ENCODE measurements at regions not wholly inside any gene's neighbourhood (a gene's known extent, or its start where the extent isn't known, plus 50 kb on each side); places are given as distances from the start of the nearest gene placed in this dataset.
A peak's percentile ranks its signal among the peaks of the same experiment; 100 is the strongest.

GRCh38 chr20:7682916-7683315, 257.3 kb downstream of the HAO1 start:
- Histone ChIP-seq H3K27me3 (ENCODE audit: insufficient read depth, low read length) (no peaks in the 10 kb centered on the region), H3K4me3 (ENCODE audit: low read depth, low read length) (no peak overlapping the region), H2BK120ac (ENCODE audit: insufficient read depth, low read length, poor library complexity) (no peak overlapping the region), H3K79me2 (ENCODE audit: control insufficient read depth, insufficient read depth, low read length, poor library complexity) (no peaks in the 10 kb centered on the region), H2AFZ (ENCODE audit: insufficient read depth, low read length, poor library complexity) (no peak overlapping the region), H4K91ac (ENCODE audit: low read depth, low read length) (no peak overlapping the region), H3K23ac (ENCODE audit: low read length) (no peak overlapping the region), H4K12ac (ENCODE audit: low read depth, low read length) (no peak overlapping the region), H3K36me3 (ENCODE audit: control insufficient read depth in 1 of 2, insufficient read depth in 2 of 2, low read length in 2 of 2) (no peaks in the 10 kb centered on the region), H2BK12ac (ENCODE audit: low read length) (no peak overlapping the region), H4K8ac (ENCODE audit: low read depth, low read length) (no peak overlapping the region), H3K4me1 (ENCODE audit: control insufficient read depth in 1 of 2, insufficient read depth in 2 of 2, low read length in 2 of 2) (no peaks in the 10 kb centered on the region), H3K4me2 (ENCODE audit: low read length) (no peak overlapping the region), H3K9me3 (ENCODE audit: insufficient read depth, low read depth, low read length) (no peaks in the 10 kb centered on the region), H3K79me1 (ENCODE audit: low read length) (no peaks in the 10 kb centered on the region), H3K4ac (ENCODE audit: low read depth, low read length) (no peak overlapping the region), H3K9ac (ENCODE audit: low read length) (no peak overlapping the region), H3K27ac (ENCODE audit: low read depth, low read length) (no peak overlapping the region), H2BK5ac (ENCODE audit: low read depth, low read length, poor library complexity) (no peak overlapping the region), H3K18ac (ENCODE audit: low read length) (no peak overlapping the region), H2AK5ac (ENCODE audit: low read length) (no peak overlapping the region), H3K14ac (ENCODE audit: low read length) (no peak overlapping the region)
- DNase-seq: no peak
- no CpG with 5 or more reads among the region's 3 CpGs for WGBS (ENCODE audit: extremely low coverage, insufficient coverage, insufficient read length)

DNA sequence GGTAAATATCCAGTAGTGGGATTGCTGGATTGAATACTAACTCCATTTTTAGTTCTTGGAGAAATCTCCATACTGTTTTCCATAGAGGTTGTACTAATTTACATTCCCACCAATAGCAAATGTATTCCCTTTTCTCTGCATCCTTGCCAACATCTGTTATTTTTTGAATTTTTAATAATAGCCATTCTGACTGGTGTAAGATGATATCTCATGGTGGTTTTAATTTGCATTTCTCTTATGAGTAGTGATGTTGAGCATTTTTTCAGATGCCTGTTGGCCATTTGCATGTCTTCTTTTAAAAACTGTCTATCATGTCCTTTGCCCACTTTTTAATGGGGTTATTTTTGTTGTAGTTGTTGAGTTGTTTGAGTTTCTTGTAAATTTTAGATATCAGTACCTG, 253.2 kb downstream of the HAO1 start:
- Histone ChIP-seq H4K12ac (ENCODE audit: low read depth, low read length) (no peak overlapping the region), H3K4me2 (ENCODE audit: low read length) (no peak overlapping the region), H2AK5ac (ENCODE audit: low read length) (no peak overlapping the region), H3K23ac (ENCODE audit: low read length) (no peak overlapping the region), H3K36me3 (ENCODE audit: control insufficient read depth in 1 of 2, insufficient read depth in 2 of 2, low read length in 2 of 2) (no peaks in the 10 kb centered on the region), H3K27ac (ENCODE audit: low read depth, low read length) (no peak overlapping the region), H3K79me1 (ENCODE audit: low read length) (no peaks in the 10 kb centered on the region), H4K8ac (ENCODE audit: low read depth, low read length) (no peak overlapping the region), H2BK120ac (ENCODE audit: insufficient read depth, low read length, poor library complexity) (no peak overlapping the region), H3K9ac (ENCODE audit: low read length) (no peak overlapping the region), H2BK12ac (ENCODE audit: low read length) (no peak overlapping the region), H4K91ac (ENCODE audit: low read depth, low read length) (no peak overlapping the region), H3K79me2 (ENCODE audit: control insufficient read depth, insufficient read depth, low read length, poor library complexity) (no peaks in the 10 kb centered on the region), H3K4me3 (ENCODE audit: low read depth, low read length) (no peak overlapping the region), H3K14ac (ENCODE audit: low read length) (no peak overlapping the region), H2AFZ (ENCODE audit: insufficient read depth, low read length, poor library complexity) (no peak overlapping the region), H3K18ac (ENCODE audit: low read length) (no peak overlapping the region), H3K9me3 (ENCODE audit: insufficient read depth, low read depth, low read length) (peaks cover 1% of the 10 kb centered on the region), H3K4me1 (ENCODE audit: control insufficient read depth in 1 of 2, insufficient read depth in 2 of 2, low read length in 2 of 2) (no peaks in the 10 kb centered on the region), H3K4ac (ENCODE audit: low read depth, low read length) (no peak overlapping the region), H2BK5ac (ENCODE audit: low read depth, low read length, poor library complexity) (no peak overlapping the region), H3K27me3 (ENCODE audit: insufficient read depth, low read length) (no peaks in the 10 kb centered on the region)
- no peak for DNase-seq

DNA sequence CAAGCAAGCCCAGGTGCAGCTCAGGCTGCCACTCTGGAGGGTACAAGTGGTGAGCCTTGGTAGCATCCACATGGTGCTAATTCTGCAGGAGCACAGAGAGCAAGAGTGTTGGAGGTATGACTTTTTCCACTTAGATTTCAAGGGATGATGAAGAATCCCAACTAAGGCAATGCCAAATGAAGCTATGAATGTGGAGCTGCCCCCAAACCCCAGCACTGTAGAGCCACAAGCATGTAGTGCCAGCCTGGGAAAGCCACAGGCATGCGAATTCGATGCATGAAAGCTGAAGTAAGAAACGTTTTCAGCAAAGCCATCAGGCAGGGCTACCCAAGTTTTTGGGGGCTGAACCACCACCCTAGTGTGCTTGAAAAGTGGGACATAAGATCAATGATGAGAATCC, 251.1 kb downstream of the HAO1 start:
- no peak overlapping the region for H3K18ac ChIP-seq (ENCODE audit: low read length)
- no peak overlapping the region for H2BK5ac ChIP-seq (ENCODE audit: low read depth, low read length, poor library complexity)
- H2BK120ac ChIP-seq (ENCODE audit: insufficient read depth, low read length, poor library complexity): no peak overlapping the region
- H3K9me3 ChIP-seq (ENCODE audit: insufficient read depth, low read depth, low read length): peaks cover 1% of the 10 kb centered on the region
- no peak overlapping the region for H2BK12ac ChIP-seq (ENCODE audit: low read length)
- H3K27ac ChIP-seq (ENCODE audit: low read depth, low read length): no peak overlapping the region
- no peaks in the 10 kb centered on the region for H3K36me3 ChIP-seq (ENCODE audit: control insufficient read depth in 1 of 2, insufficient read depth in 2 of 2, low read length in 2 of 2)
- no peak overlapping the region for H3K4me2 ChIP-seq (ENCODE audit: low read length)
- no peak overlapping the region for H3K4ac ChIP-seq (ENCODE audit: low read depth, low read length)
- no peak for DNase-seq
- H3K79me2 ChIP-seq (ENCODE audit: control insufficient read depth, insufficient read depth, low read length, poor library complexity): no peaks in the 10 kb centered on the region
- peak overlapping the region; percentile 55 for H3K4me3 ChIP-seq (ENCODE audit: low read depth, low read length)
- no peak overlapping the region for H2AK5ac ChIP-seq (ENCODE audit: low read length)
- peaks cover 0 to 4% of the 10 kb centered on the region in 2 experiments for H3K4me1 ChIP-seq (ENCODE audit: control insufficient read depth in 1 of 2, insufficient read depth in 2 of 2, low read length in 2 of 2)
- no peaks in the 10 kb centered on the region for H3K27me3 ChIP-seq (ENCODE audit: insufficient read depth, low read length)
- WGBS (ENCODE audit: extremely low coverage, insufficient coverage, insufficient read length): no CpG with 5 or more reads among the region's 3 CpGs
- no peaks in the 10 kb centered on the region for H3K79me1 ChIP-seq (ENCODE audit: low read length)
- H2AFZ ChIP-seq (ENCODE audit: insufficient read depth, low read length, poor library complexity): no peak overlapping the region
- H3K14ac ChIP-seq (ENCODE audit: low read length): no peak overlapping the region
- no peak overlapping the region for H4K91ac ChIP-seq (ENCODE audit: low read depth, low read length)
- H3K23ac ChIP-seq (ENCODE audit: low read length): peak overlapping the region; percentile 64
- no peak overlapping the region for H4K8ac ChIP-seq (ENCODE audit: low read depth, low read length)
- no peak overlapping the region for H3K9ac ChIP-seq (ENCODE audit: low read length)
- H4K12ac ChIP-seq (ENCODE audit: low read depth, low read length): no peak overlapping the region

DNA sequence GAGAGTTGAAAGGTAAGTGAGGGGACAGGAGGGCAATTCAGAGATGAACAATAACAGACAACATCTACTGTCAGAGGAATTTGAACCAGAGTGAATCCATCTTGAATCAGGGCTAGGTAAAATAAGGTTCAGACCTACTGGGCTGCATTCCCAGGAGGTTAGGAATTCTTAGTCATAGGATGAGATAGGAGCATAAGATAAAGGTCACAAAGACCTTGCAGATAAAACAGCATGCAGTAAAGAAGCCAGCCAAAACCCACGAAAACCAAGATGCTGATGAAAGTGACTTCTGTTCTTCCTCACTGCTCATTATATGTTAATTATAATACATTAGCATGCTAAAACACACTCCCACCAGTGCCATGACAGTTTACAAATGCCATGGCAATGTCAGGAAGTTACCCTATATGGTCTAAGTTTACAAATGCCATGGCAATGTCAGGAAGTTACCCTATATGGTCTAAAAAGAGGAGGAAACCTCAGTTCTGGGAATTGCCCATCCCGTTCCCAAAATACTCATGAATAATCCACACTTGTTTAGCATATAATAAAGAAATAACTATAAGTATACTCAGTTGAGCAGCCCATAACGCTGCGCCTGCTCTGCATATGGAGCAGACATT, 248.5 kb downstream of the HAO1 start:
- H4K91ac ChIP-seq (ENCODE audit: low read depth, low read length): no peak overlapping the region
- H2AK5ac ChIP-seq (ENCODE audit: low read length): no peak overlapping the region
- H4K12ac ChIP-seq (ENCODE audit: low read depth, low read length): no peak overlapping the region
- no peak overlapping the region for H3K23ac ChIP-seq (ENCODE audit: low read length)
- no peaks in the 10 kb centered on the region for H3K79me2 ChIP-seq (ENCODE audit: control insufficient read depth, insufficient read depth, low read length, poor library complexity)
- H3K79me1 ChIP-seq (ENCODE audit: low read length): no peaks in the 10 kb centered on the region
- H4K8ac ChIP-seq (ENCODE audit: low read depth, low read length): no peak overlapping the region
- H3K18ac ChIP-seq (ENCODE audit: low read length): no peak overlapping the region
- H3K4me1 ChIP-seq (ENCODE audit: control insufficient read depth in 1 of 2, insufficient read depth in 2 of 2, low read length in 2 of 2): peaks cover 0 to 4% of the 10 kb centered on the region in 2 experiments
- no peak overlapping the region for H2BK120ac ChIP-seq (ENCODE audit: insufficient read depth, low read length, poor library complexity)
- peaks cover 1% of the 10 kb centered on the region for H3K9me3 ChIP-seq (ENCODE audit: insufficient read depth, low read depth, low read length)
- no peak overlapping the region for H2BK5ac ChIP-seq (ENCODE audit: low read depth, low read length, poor library complexity)
- peak in 1 of 2 donors; percentile 44 for DNase-seq
- WGBS (ENCODE audit: extremely low coverage, insufficient coverage, insufficient read length): no CpG with 5 or more reads among the region's 4 CpGs
- no peak overlapping the region for H3K14ac ChIP-seq (ENCODE audit: low read length)
- no peak overlapping the region for H3K9ac ChIP-seq (ENCODE audit: low read length)
- no peaks in the 10 kb centered on the region for H3K36me3 ChIP-seq (ENCODE audit: control insufficient read depth in 1 of 2, insufficient read depth in 2 of 2, low read length in 2 of 2)
- H3K27ac ChIP-seq (ENCODE audit: low read depth, low read length): peak overlapping the region; percentile 44
- peak overlapping the region; percentile 32 for H3K4me2 ChIP-seq (ENCODE audit: low read length)
- no peaks in the 10 kb centered on the region for H3K27me3 ChIP-seq (ENCODE audit: insufficient read depth, low read length)
- H3K4ac ChIP-seq (ENCODE audit: low read depth, low read length): no peak overlapping the region
- no peak overlapping the region for H2AFZ ChIP-seq (ENCODE audit: insufficient read depth, low read length, poor library complexity)
- no peak overlapping the region for H2BK12ac ChIP-seq (ENCODE audit: low read length)
- no peak overlapping the region for H3K4me3 ChIP-seq (ENCODE audit: low read depth, low read length)

All from trophoblast cell (in vitro differentiated cells and primary cell).